ENCODE measurements at regions not wholly inside any gene's neighbourhood (a gene's known extent, or its start where the extent isn't known, plus 50 kb on each side); places are given as distances from the start of the nearest gene placed in this dataset.
"Not testable (repeated sequence)": the region's sequence is repeated elsewhere in the genome, so short reads cannot be mapped to it uniquely, and the experiment has no call there.

DNA sequence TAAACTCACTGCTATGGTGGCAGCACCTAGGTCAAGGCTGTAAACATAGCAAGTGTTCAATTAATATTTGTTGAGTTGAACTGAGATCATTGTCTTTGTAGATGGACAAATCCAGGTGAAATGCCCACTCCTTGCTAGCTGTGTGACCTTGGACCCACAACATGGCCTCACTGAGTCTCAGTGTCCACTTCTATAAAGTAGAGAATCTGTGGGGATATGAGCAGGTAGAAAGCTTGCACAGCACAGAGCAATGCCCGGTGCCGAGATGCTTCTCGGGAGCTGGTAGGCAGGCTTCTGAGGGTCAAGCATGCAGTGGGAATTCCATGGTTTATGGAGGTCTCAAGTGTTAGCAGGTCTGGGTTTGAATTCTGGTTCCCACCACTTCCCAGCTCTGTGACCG, 97.9 kb upstream of the SYT13 start:
- in situ Hi-C loops (cut with HindIII; ENCODE audit: low pct_ligation_motif_present, low pct_unique_long_range_greater_than_20kb, low sequenced_read_pairs) = no loop called here
- no peak for DNase-seq

DNA sequence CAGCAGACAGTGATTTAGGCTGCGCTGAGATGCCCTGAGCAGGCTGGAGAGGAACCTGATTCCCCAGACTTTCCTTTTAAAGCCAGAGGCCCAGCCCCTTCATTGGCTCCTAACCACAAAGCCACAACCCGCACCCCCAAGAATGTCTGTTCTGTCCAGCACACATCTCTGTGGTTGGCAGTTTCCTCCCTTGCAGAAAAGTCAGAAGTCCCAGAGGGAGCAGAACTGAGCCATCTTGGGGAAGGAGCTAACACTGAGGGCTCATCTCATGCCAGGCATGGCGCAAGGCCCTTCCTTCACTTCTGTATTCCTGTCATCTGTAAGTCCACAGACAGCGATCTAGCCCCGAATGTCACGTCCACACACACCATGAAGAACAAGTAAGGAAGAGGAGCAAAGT, 97.1 kb upstream of the SYT13 start:
- peak; percentile 35 for DNase-seq
- in situ Hi-C loops (cut with HindIII; ENCODE audit: low pct_ligation_motif_present, low pct_unique_long_range_greater_than_20kb, low sequenced_read_pairs) = no loop called here

DNA sequence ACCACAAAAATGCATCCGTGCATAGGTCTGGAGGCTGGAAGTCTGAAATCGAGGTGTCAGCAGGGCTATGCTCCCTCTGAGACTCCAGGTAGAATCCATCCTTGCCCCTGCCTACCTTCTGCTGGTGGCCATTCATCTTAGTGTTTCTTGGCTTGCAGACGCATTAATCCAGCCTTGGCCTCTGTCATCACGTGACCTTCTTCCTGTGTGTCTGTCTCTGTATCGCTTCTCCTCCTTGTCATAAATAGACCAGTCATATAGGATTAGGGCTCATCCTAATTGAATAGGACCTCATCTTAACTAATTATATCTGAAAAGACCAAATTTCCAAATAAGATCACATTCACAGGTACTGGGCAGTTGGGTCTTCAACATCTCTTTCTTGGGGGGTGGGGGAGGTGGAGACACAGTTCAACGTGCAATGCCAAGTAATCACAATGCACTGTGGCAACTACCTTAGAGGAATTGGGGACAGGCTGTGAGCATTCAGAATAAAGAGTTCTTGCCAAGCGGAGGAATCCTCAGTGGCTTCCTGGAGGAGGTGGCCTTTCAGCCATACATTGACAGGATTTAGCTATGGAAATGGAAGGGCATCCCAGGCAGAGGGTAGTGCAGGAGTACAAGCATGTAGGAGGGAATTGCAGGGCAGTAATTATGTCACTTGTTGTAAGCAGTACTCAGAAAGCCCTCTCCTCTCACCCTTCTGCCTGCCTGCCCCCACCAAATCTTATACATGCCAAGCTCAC, 96.2 kb upstream of the SYT13 start:
- in situ Hi-C loops (cut with HindIII; ENCODE audit: low pct_ligation_motif_present, low pct_unique_long_range_greater_than_20kb, low sequenced_read_pairs) = no loop called here

DNA sequence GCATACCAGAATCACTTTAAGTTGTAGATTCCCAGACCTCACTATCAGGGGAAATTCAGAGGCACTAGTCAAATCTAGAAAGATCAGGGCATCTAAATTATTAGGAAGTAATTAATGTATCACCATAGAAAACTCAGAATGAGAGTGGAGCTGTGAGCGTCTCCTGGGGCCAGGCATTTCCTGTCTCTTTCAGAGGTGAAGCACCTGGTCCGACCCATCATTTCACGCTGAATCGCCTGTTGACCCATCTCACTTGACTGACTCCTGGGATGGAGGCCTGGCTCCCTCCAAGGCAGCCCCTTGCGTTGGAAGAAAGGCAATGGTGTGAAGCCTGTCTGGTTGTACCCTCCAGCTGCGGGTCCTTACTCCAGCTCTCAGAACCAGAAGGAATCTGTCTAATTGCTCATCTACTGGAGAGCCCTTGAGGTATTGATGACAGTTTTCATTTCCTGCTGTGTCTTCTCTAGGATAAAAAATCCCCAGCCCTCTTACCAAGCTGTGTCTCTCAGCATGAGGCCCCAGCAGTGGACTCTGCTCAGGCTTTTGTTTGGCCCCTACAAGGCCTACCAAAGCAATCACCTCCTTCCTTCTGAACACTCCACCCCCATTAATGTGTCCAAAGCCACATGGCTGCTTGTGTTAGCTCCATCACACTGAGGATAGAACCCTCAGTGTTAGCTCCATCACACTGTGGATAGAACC, 93.2 kb upstream of the SYT13 start:
- in situ Hi-C loops (cut with HindIII; ENCODE audit: low pct_ligation_motif_present, low pct_unique_long_range_greater_than_20kb, low sequenced_read_pairs) = no loop called here

More for the DNA sequence above, 96.2 kb upstream of the SYT13 start:
- DNase-seq = no peak

DNA sequence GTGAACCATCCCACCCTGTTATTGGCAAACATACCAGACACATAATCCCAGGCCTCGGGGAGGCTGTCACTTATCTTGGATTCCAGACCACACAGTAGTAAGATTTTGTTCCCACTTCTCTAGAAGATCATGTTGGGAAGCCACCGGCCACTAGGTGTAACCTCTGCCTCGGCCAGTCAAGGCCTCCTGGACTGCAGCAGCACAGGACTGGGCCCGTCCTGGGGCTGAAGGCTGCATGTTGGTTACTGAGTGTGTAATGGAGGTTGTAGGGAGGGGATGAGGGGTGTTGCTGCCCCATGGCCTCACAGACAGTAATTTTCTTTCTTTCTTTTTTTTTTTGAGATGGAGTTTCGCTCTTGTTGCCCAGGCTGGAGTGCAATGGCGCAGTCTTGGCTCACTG, 92.4 kb upstream of the SYT13 start:
- in situ Hi-C loops (cut with HindIII; ENCODE audit: low pct_ligation_motif_present, low pct_unique_long_range_greater_than_20kb, low sequenced_read_pairs) = no loop called here
- no peak for DNase-seq

More for the DNA sequence above, 93.2 kb upstream of the SYT13 start:
- no peak for DNase-seq

DNA sequence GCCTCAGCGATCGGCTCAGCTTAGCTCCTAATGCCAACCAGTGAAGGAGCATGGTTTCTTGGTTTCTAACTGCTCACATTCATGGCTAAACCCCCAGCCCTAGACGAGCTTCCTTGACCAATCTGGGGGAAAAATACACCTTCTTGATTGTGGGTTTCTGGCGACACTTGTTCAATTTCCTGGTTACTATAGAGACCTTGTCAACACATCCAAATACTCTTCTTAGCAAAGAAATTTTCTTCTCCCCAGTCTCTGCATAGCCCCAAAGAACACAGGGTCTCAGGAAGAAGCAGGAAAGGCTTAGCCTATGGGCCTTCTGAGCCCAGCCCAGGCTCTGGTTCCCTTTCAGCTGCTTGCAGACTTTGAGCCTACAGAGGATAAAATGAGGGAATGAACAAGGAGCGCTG, 88.5 kb upstream of the SYT13 start:
- DNase-seq = no peak
- in situ Hi-C loops (cut with HindIII; ENCODE audit: low pct_ligation_motif_present, low pct_unique_long_range_greater_than_20kb, low sequenced_read_pairs) = no loop called here

DNA sequence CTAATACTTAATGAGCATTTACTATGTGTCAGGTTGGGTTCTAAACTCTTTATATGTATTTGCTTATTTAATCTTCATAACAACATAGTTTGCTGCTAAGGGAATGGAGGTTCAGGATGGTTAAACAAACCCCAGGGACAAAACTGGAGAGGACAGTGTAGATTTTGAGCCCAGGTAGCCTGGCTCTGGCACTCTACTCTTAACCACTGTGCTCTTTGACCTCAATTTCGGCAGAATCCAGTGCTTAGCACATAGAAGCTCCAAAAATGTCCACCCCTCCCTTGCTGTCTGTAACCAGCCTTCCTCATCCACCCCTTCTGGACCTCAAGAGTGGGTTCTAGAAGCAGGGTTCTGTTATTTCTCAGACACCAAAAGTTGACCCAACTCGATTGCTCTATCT, 88.0 kb upstream of the SYT13 start:
- no peak for DNase-seq
- in situ Hi-C loops (cut with HindIII; ENCODE audit: low pct_ligation_motif_present, low pct_unique_long_range_greater_than_20kb, low sequenced_read_pairs) = no loop called here

DNA sequence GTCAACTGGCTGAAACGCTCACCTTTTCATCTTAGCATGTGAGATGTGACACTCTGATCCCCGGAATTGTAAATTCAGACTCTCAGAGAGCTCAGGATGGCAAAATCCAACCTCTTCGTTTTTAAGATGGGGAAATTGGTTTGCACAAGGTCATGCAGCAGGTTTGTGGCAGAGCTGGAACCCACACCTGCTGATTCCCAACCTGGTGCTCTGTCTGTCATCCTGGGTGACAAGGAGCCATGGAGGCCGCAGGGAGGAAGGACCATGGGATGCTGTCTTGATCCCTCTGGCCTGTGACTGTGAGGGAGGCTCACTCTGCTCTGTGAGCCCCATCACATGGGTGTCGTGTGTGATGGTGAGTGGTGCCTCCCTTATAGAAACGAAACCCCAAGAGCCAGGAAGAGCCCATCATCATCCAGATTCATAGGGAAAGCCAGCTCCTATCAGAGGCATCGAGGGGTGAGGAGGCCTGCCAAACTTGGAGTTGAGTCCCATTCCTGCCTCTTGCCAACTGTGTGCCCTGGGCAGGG, 87.4 kb upstream of the SYT13 start:
- in situ Hi-C loops (cut with HindIII; ENCODE audit: low pct_ligation_motif_present, low pct_unique_long_range_greater_than_20kb, low sequenced_read_pairs) = no loop called here
- DNase-seq = no peak

DNA sequence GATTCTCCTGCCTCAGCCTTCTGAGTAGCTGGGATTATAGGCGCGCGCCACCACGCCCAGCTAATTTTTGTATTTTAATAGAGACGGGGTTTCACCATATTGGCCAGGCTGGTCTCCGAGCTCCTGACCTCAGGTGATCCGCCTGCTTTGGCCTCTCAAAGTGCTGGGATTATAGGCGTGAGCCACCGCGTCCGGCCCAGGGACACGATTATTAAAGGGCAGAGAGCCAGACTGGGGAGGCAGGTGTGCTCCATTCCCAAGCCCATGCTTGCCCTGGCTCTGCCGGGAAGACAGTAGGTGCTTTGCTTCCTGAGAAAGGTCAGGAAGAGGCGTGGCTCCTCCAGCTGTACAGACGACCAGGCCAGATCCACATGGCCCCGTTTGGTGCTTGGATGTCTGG, 86.3 kb upstream of the SYT13 start:
- in situ Hi-C loops (cut with HindIII; ENCODE audit: low pct_ligation_motif_present, low pct_unique_long_range_greater_than_20kb, low sequenced_read_pairs); DNase-seq: not testable (repeated sequence)

DNA sequence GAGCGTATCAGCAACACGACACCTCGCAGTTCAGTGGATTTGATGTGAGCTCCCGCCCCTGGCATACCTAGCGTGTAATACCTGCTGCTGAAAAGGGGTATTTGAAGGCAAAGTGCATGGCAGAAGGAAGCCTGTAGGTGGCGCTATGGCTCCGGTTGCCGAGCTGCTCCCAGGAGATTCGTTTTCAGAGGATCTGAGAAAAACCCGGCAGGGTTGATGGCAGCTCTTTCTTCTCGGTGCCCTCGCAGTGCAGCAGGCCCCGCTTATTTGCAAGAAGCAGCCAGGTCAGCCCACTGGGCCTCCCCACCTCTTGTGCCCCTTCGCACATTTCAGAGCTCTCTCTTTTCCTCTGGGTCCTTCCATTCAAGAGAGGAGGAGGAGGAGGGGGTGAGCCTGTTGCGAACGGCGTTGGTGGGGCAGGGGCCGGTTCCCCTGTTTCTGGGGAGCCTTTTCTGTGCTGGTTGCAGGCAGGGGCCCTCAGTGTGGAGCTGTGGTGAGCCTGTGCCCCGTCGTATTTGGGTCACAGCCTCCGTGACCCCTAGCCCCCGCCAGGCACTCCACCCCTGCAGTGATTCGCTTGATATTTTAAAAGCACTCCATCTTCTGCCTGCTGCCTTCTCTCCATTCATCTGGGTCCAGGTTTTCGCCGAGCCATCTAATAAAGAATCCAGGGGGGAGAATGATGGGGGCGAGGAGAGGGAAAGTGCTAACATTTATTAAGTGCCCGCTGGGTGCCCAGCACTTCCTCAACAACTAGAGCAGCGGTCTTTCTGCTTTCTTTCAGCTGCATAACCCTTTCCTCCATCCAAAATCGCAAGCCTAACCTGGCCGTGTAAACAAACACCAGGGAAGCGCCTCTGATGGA, 85.3 kb upstream of the SYT13 start:
- peak; percentile 62 for DNase-seq
- in situ Hi-C loops (cut with HindIII; ENCODE audit: low pct_ligation_motif_present, low pct_unique_long_range_greater_than_20kb, low sequenced_read_pairs) = no loop called here

DNA sequence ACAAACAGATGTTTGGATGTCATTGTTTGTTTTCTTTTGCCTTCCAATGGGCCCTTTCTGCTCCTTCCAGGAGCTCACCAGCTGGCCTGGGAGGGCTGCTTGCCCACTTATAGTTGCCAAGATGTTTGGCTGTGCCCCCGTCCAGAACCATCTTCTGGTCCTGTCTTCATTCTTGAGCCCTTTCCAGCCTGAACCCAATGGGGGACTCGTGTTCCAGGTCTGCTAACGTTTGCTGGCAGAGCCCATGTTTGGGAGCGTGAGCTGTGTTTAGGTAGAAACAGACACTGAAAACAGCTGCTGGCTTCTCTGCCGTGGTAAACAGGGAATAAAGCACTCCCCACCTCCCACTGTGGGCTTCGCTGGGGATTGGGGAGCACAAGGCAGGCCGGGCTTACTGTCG, 83.2 kb upstream of the SYT13 start:
- in situ Hi-C loops (cut with HindIII; ENCODE audit: low pct_ligation_motif_present, low pct_unique_long_range_greater_than_20kb, low sequenced_read_pairs) = no loop called here

DNA sequence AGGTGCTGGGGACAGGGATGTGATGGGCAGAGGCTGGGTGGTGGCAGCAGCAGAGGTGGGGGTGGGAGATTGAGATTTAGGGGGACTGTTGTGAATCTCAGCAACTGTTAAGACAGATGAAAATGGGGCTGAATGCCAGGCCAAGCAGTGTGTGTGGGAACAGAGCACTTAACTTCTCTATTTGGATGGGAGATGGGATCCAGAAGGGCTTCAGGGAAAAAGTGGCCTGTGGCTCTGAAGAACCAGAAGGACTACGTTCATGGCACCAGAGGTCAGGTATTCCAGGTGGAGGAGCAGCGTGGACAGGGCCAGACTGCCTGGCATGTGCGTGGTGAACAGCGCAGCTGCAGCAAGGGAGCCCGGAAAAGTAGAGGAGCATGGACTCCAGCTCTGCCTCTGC, 82.6 kb upstream of the SYT13 start:
- in situ Hi-C loops (cut with HindIII; ENCODE audit: low pct_ligation_motif_present, low pct_unique_long_range_greater_than_20kb, low sequenced_read_pairs) = no loop called here
- no peak for DNase-seq

More for the DNA sequence above, 83.2 kb upstream of the SYT13 start:
- no peak for DNase-seq

DNA sequence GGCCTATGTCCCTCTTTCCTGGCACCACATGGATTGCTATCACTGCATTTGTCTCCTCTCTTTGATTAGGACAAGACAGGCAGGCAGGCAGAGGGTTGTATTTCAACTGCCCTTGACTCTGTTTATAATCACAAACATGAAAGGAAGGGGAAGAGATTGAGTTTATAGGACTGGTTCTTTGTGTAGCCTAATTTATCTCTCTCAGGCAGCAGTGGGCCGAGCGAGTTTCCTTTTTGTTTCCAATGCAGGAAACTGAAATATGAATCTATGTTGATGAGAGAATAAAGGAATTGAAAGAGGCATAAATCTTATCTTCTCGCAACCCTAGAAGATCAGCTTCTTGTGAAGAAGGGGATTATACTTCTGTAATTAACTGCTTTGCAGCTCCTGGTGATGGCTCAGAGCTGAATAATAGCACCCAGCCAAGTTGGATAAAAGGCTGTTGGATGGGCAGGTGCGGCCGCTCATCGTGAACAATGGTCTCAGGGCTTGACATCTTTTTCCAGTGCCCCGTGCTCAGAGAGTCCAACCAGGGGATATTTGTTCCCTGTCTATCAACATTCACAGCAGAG, 80.6 kb upstream of the SYT13 start:
- in situ Hi-C loops (cut with HindIII; ENCODE audit: low pct_ligation_motif_present, low pct_unique_long_range_greater_than_20kb, low sequenced_read_pairs) = no loop called here
- DNase-seq = no peak

DNA sequence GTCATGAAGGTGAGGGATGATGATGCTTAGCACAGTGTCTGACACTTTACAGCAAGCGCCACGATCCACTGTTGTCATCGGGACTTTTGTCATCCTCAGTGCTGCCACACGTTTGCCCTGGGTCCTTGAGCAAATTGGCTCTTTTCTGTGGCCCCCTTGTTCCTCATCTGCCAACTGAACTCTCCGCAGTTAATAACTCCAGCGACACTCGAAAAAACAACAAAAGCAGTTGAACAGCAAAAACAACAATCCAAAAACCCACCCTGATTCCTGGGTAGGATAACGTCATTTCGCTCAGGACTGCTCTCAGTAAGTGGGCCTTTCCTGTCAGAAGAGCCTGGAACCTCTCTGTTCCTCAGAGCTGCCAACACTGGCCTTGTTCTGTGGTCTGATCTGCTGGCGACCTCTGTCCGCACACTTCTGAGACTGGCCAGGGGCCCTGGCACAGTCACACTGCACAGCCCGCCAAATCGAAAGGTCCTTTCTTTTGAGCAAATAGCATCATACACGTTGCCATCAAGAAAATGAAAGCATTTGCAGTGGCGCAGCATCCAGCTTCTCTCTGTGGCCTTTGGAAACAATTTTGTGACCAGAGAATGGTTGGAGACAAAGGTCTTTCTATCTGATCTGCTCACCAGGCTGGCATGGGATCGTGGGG, 79.9 kb upstream of the SYT13 start:
- in situ Hi-C loops (cut with HindIII; ENCODE audit: low pct_ligation_motif_present, low pct_unique_long_range_greater_than_20kb, low sequenced_read_pairs) = no loop called here
- DNase-seq = no peak

DNA sequence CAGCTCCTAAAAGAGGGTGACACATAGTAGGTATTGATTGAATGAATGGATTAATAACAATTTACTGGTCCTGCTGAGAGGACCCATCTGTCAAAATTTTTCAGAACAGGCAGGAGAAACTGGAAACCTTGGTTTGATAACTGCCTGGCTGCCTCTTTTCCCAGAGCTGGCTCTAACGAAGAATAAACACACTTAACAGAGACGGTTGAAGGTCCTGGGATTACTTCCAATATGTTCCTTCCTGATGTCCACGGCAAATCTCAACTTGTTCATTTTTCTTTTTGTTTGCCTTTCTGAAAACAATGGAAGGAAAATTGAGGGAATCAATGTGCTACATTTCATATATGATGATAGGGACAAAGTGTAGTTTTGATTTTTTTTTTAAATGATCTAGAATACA, 76.5 kb upstream of the SYT13 start:
- no peak for DNase-seq
- in situ Hi-C loops (cut with HindIII; ENCODE audit: low pct_ligation_motif_present, low pct_unique_long_range_greater_than_20kb, low sequenced_read_pairs) = no loop called here

DNA sequence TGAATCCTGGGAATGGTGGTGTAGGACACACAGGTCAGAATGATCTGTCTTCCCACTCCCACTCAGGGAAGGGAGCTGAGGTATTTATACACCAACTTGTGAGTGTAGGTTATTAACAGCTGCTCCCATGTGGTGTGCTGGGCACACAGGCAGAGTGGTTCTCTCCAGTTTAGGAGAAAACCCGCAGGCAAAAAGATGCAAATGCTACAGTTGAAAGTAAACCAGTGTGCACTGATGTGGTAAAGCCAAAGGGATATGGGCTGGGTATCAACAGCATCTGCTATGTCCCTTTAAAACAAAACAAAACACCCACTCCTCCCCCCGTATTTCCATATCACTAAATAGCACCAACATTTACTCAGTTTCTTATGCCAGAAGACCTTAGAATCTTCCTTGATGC, 75.4 kb upstream of the SYT13 start:
- in situ Hi-C loops (cut with HindIII; ENCODE audit: low pct_ligation_motif_present, low pct_unique_long_range_greater_than_20kb, low sequenced_read_pairs) = no loop called here
- DNase-seq = no peak

DNA sequence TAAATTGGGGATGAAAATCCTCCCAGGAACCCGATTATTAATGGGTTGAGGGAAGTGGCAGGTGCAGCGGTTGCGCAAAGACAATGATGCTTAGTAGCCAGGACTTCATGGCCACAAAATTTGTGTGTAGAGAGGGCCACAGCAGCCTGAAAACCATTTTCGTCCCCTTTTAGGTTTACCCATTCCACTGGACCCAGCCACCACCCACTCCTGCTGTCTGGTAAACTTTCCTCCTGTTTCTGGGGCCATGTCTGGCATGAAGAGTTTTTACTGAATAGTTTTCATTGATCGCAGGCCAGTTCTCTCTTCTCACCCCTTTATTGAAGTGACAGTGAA, 69.5 kb upstream of the SYT13 start:
- in situ Hi-C loops (cut with HindIII; ENCODE audit: low pct_ligation_motif_present, low pct_unique_long_range_greater_than_20kb, low sequenced_read_pairs) = no loop called here
- no peak for DNase-seq

DNA sequence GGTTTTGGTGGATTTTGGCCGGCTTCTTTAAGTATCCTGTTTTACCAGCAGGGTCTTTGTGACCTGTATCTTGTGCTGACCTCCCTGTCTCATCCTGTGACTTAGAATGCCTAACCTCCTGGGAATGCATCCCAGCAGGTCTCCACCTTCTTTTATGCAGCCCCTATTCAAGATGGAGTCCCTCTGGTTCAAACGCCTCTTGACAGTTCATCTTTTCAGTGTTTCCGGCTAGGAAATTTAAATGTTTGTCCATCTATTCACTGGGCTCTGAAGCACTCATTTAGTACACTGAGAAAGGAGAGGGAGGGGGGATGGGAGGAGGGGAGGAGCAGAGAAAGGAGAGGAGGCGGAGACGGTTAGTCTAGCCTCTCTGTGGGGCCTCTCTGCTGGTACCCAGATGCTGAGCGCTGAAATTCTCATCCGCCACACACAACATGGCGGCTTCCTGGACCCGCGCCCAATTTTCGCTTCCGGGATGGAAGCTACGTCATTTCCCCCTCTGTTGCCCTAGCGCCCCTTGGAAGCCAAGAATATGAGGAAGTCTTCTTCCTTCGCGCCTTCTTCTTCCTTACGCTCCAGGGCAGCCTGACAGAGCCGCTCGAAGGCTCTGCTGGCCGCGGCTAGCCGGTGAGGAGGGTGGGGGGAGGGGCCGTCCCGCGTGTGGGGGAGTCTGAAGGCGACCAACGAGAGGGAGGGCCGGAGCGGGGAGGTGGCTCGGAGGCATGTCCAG, 69.0 kb upstream of the SYT13 start:
- DNase-seq = peak; percentile 36
- in situ Hi-C loops (cut with HindIII; ENCODE audit: low pct_ligation_motif_present, low pct_unique_long_range_greater_than_20kb, low sequenced_read_pairs) = no loop called here
